Neuronal stem cell (in vitro differentiated cells): ENCODE measurements at regions not wholly inside any gene's neighbourhood (a gene's known extent, or its start where the extent isn't known, plus 50 kb on each side); places are given as distances from the start of the nearest gene placed in this dataset.

ENCODE experiments used
- DNase-seq: peaks from one replicate; pipeline ENCODE4 v3.0.0-alpha.2; 2013; ENCODE audit warnings: low spot score
- H2AFZ ChIP-seq: one replicate; pipeline ENCODE4 v1.6.1; 2013; ENCODE audit warnings: mild to moderate bottlenecking, low read length, inconsistent platforms
- H2AK5ac ChIP-seq: 2 replicates; pipeline ENCODE4 v1.6.1; 2013; ENCODE audit warnings: low read depth, mild to moderate bottlenecking, inconsistent platforms, low read length, moderate library complexity, mixed read lengths
- H2BK120ac ChIP-seq: 2 replicates; pipeline ENCODE4 v1.6.1; 2013; ENCODE audit warnings: low read depth, mild to moderate bottlenecking, inconsistent platforms, low read length, moderate library complexity, mixed read lengths
- H2BK12ac ChIP-seq: one replicate; pipeline ENCODE4 v1.6.1; 2013; ENCODE audit warnings: low read length, inconsistent platforms
- H2BK15ac ChIP-seq: 2 replicates; pipeline ENCODE4 v1.6.1; 2013; ENCODE audit warnings: mild to moderate bottlenecking, low read length, inconsistent platforms, mixed read lengths
- H2BK5ac ChIP-seq: one replicate; pipeline ENCODE4 v1.6.1; 2013; ENCODE audit warnings: inconsistent platforms, mild to moderate bottlenecking, low read length, moderate library complexity
- H3K14ac ChIP-seq: one replicate; pipeline ENCODE4 v1.6.1; 2013; ENCODE audit warnings: low read length, inconsistent platforms
- H3K18ac ChIP-seq: 2 replicates; pipeline ENCODE4 v1.6.1; 2013; ENCODE audit warnings: low read length, inconsistent platforms
- H3K23ac ChIP-seq: 2 replicates; pipeline ENCODE4 v1.6.1; 2013; ENCODE audit warnings: low read depth, mild to moderate bottlenecking, mixed read lengths, low read length, inconsistent platforms; ENCODE audit not compliant: poor library complexity
- H3K27ac ChIP-seq: replicated peaks from 3 replicates; pipeline ENCODE4 v1.5.1; 2013; ENCODE audit warnings: low read length, inconsistent platforms
- H3K27me3 ChIP-seq, 3 experiments: 2 replicates each; pipeline ENCODE4 v1.6.1; 2013; ENCODE audit warnings: low read length in 3 of 3, mild to moderate bottlenecking in 2 of 3, inconsistent platforms in 1 of 3, low read depth in 1 of 3, mixed read lengths in 1 of 3, moderate library complexity in 1 of 3; ENCODE audit not compliant: control insufficient read depth in 3 of 3, insufficient read depth in 3 of 3
- H3K36me3 ChIP-seq, 2 donors: replicated peaks in 1 of 2; 2 replicates each; pipeline ENCODE4 v1.6.1; 2013; ENCODE audit warnings: low read length in 2 of 2; ENCODE audit not compliant: control insufficient read depth in 2 of 2, insufficient read depth in 2 of 2
- H3K4ac ChIP-seq: 2 replicates; pipeline ENCODE4 v1.6.1; 2013; ENCODE audit warnings: inconsistent platforms, mild to moderate bottlenecking, low read length, moderate library complexity
- H3K4me1 ChIP-seq, 2 donors: 1 replicate in 1 of 2; 2 replicates in 1 of 2; pipeline ENCODE4 v1.6.1; 2013; ENCODE audit warnings: low read length in 2 of 2, low read depth in 1 of 2; ENCODE audit not compliant: control insufficient read depth in 2 of 2, insufficient read depth in 1 of 2
- H3K4me2 ChIP-seq: one replicate; pipeline ENCODE4 v1.6.1; 2013; ENCODE audit warnings: mild to moderate bottlenecking, low read length, inconsistent platforms; ENCODE audit not compliant: insufficient read depth, poor library complexity, severe bottlenecking
- H3K4me3 ChIP-seq, 2 donors: 2 replicates each; pipeline ENCODE4 v1.5.1; 2013; ENCODE audit warnings: low read length in 2 of 2, mild to moderate bottlenecking in 2 of 2, inconsistent platforms in 1 of 2, moderate library complexity in 1 of 2
- H3K79me1 ChIP-seq: one replicate; pipeline ENCODE4 v1.6.1; 2013; ENCODE audit warnings: low read depth, mild to moderate bottlenecking, inconsistent platforms, low read length, moderate library complexity
- H3K9ac ChIP-seq: one replicate; pipeline ENCODE4 v1.6.1; 2013; ENCODE audit warnings: mild to moderate bottlenecking, low read depth, low read length, inconsistent platforms; ENCODE audit not compliant: poor library complexity
- H3K9me3 ChIP-seq, 2 donors: replicated peaks in 1 of 2; 2 replicates each; pipeline versions ENCODE3 to v1.6.1; 2013; ENCODE audit warnings: low read length in 2 of 2, mild to moderate bottlenecking in 2 of 2, inconsistent platforms in 1 of 2, low read depth in 1 of 2, mixed read lengths in 1 of 2, moderate library complexity in 1 of 2; ENCODE audit not compliant: control insufficient read depth in 2 of 2, insufficient read depth in 1 of 2
- H4K8ac ChIP-seq: one replicate; pipeline ENCODE4 v1.6.1; 2013; ENCODE audit warnings: low read depth, mild to moderate bottlenecking, inconsistent platforms, low read length, moderate library complexity
- H4K91ac ChIP-seq: one replicate; pipeline ENCODE4 v1.6.1; 2013; ENCODE audit warnings: low read length, low read depth, mild to moderate bottlenecking, inconsistent platforms; ENCODE audit not compliant: poor library complexity
- WGBS, 2 donors: extraction: QIAGEN DNeasy Blood & Tissue Kit; methylation state at CpG; one replicate each; pipeline ENCODE4 v1.1.7; 2013; ENCODE audit warnings: missing lambda C conversion rate in 2 of 2, mixed read lengths in 1 of 2; ENCODE audit not compliant: insufficient read length in 2 of 2, insufficient replicate concordance in 1 of 2; ENCODE audit errors: extremely low coverage in 2 of 2; 5-methylcytosine and 5-hydroxymethylcytosine counted together

DNA sequence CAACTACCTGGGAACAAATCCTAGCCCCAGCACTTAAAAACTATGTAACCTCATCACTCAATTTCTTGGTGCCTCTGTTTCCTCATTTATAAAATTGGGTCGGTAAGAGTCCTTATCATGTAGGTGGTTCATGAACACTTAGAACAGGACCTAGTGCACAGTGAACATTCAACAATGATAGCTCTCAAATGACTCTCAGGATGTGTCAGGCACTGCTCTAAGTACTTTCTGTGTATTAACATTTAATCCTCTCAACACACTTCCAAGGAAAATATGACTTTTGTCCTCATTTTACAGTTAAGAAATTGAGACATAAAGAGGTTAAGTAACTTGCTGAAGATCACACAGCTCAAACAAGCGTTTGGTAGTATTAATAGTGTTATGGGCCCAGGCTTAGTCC is 202.1 kb upstream of the KLF4 start:
- H3K4ac ChIP-seq = no peak overlapping the region
- H3K4me3 ChIP-seq = no peak overlapping the region
- no CpG with 5 or more reads among the region's 2 CpGs for WGBS, 2 donors

GRCh38 chr9:107690021-107690420 is 200.5 kb upstream of the KLF4 start:
- no CpG with 5 or more reads among the region's 5 CpGs for WGBS, 2 donors
- Histone ChIP-seq H2AK5ac (no peak overlapping the region), H2BK15ac (no peak overlapping the region), H3K18ac (no peak overlapping the region), H3K4me2 (no peak overlapping the region), H3K27me3 (no peaks in the 10 kb centered on the region), H3K23ac (no peak overlapping the region), H4K8ac (no peak overlapping the region), H3K9me3 (no peaks in the 10 kb centered on the region), H2BK120ac (no peak overlapping the region), H3K4me3 (no peak overlapping the region), H3K4me1 (no peaks in the 10 kb centered on the region), H3K79me1 (no peaks in the 10 kb centered on the region), H4K91ac (no peak overlapping the region), H2BK5ac (no peak overlapping the region), H3K27ac (no peak overlapping the region), H2AFZ (no peak overlapping the region), H3K36me3 (no peaks in the 10 kb centered on the region), H3K14ac (no peak overlapping the region), H3K4ac (no peak overlapping the region), H2BK12ac (no peak overlapping the region), H3K9ac (no peak overlapping the region)
- DNase-seq = no peak

More for the DNA sequence above, 202.1 kb upstream of the KLF4 start:
- H3K9me3 ChIP-seq = no peaks in the 10 kb centered on the region
- H3K4me2 ChIP-seq = no peak overlapping the region
- DNase-seq = no peak
- H4K8ac ChIP-seq = no peak overlapping the region
- H2BK5ac ChIP-seq = no peak overlapping the region
- H2BK12ac ChIP-seq = no peak overlapping the region
- no peaks in the 10 kb centered on the region for H3K27me3 ChIP-seq
- no peak overlapping the region for H4K91ac ChIP-seq
- H2AFZ ChIP-seq = no peak overlapping the region
- no peak overlapping the region for H2BK120ac ChIP-seq
- no peaks in the 10 kb centered on the region for H3K36me3 ChIP-seq
- no peak overlapping the region for H3K14ac ChIP-seq
- no peaks in the 10 kb centered on the region for H3K79me1 ChIP-seq
- H2AK5ac ChIP-seq = no peak overlapping the region
- no peak overlapping the region for H3K27ac ChIP-seq
- H2BK15ac ChIP-seq = no peak overlapping the region
- H3K9ac ChIP-seq = no peak overlapping the region
- no peaks in the 10 kb centered on the region for H3K4me1 ChIP-seq
- H3K23ac ChIP-seq = no peak overlapping the region
- H3K18ac ChIP-seq = no peak overlapping the region

DNA sequence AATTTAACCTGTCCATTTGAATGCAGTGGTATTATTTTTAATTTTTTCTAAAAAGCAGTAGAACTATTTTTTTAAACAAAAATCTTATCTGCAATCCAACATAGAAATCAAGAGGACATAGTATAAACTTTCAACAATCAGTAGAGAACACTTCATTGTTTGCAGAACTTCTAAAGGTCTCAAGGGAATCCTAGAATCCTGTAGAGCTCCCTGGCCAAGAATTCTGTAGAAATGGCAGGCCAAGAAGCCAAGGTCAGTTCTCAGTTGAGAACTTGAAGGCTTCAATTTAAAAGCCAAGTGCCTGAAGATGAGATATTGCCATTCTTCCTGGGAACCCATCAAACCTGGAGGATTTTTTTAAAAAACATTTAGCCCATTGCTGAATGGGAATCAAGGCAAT is 199.2 kb upstream of the KLF4 start:
- Histone ChIP-seq H3K79me1 (no peaks in the 10 kb centered on the region), H3K4me2 (no peak overlapping the region), H2BK15ac (no peak overlapping the region), H3K9me3 (no peaks in the 10 kb centered on the region), H4K8ac (no peak overlapping the region), H3K4ac (no peak overlapping the region), H2BK120ac (no peak overlapping the region), H3K4me1 (no peaks in the 10 kb centered on the region), H4K91ac (no peak overlapping the region), H2AFZ (no peak overlapping the region), H2BK5ac (no peak overlapping the region), H3K23ac (no peak overlapping the region), H3K18ac (no peak overlapping the region), H2BK12ac (no peak overlapping the region), H3K9ac (no peak overlapping the region), H3K27ac (no peak overlapping the region), H2AK5ac (no peak overlapping the region), H3K36me3 (no peaks in the 10 kb centered on the region), H3K27me3 (no peaks in the 10 kb centered on the region), H3K4me3 (no peak overlapping the region), H3K14ac (no peak overlapping the region)
- no peak for DNase-seq

DNA sequence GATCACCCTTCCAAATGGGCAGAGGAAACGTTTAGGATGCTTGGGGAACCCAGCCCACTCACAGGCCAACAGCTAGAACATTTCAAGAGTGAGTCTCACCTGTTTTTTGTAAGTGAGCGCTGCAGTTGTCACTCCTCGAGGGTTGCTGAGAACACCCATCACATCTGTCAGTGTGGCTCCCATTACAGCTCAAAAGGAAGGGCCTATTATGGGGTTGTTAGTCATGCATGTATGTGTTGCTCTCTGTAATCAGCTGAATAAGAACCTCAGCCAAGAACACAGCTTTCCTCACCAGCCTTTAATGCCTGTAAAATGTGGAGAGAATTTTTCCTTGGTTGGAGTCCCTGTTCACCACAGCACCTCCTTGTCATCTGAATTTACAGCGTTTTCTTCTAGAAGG is 196.3 kb upstream of the KLF4 start:
- H3K4ac ChIP-seq = no peak overlapping the region
- H2AK5ac ChIP-seq = no peak overlapping the region
- no peaks in the 10 kb centered on the region for H3K9me3 ChIP-seq
- WGBS, 2 donors = no CpG with 5 or more reads among the region's 4 CpGs
- no peak overlapping the region for H2BK5ac ChIP-seq
- H3K27me3 ChIP-seq = no peaks in the 10 kb centered on the region
- no peak overlapping the region for H2AFZ ChIP-seq
- H3K4me2 ChIP-seq = no peak overlapping the region
- H4K8ac ChIP-seq = no peak overlapping the region
- H3K4me1 ChIP-seq = no peaks in the 10 kb centered on the region
- no peak overlapping the region for H2BK15ac ChIP-seq
- no peak for DNase-seq
- H3K9ac ChIP-seq = no peak overlapping the region
- H3K27ac ChIP-seq = no peak overlapping the region
- H3K36me3 ChIP-seq = no peaks in the 10 kb centered on the region
- no peak overlapping the region for H2BK120ac ChIP-seq
- no peak overlapping the region for H3K23ac ChIP-seq
- no peak overlapping the region for H4K91ac ChIP-seq
- H3K79me1 ChIP-seq = no peaks in the 10 kb centered on the region
- H3K14ac ChIP-seq = no peak overlapping the region
- H3K4me3 ChIP-seq = no peak overlapping the region
- no peak overlapping the region for H2BK12ac ChIP-seq
- H3K18ac ChIP-seq = no peak overlapping the region
